ENCODE measurements at regions not wholly inside any gene's neighbourhood (a gene's known extent, or its start where the extent isn't known, plus 50 kb on each side); places are given as distances from the start of the nearest gene placed in this dataset.
"Not testable (repeated sequence)": the region's sequence is repeated elsewhere in the genome, so short reads cannot be mapped to it uniquely, and the experiment has no call there.

- DNase-seq: not testable (repeated sequence)
Observed at GRCh38 chr1:47604869-47605268, 167.0 kb downstream of the FOXD2 start.

- no peak for DNase-seq
Observed at GRCh38 chr1:47608296-47608875, 170.5 kb downstream of the FOXD2 start.

DNA sequence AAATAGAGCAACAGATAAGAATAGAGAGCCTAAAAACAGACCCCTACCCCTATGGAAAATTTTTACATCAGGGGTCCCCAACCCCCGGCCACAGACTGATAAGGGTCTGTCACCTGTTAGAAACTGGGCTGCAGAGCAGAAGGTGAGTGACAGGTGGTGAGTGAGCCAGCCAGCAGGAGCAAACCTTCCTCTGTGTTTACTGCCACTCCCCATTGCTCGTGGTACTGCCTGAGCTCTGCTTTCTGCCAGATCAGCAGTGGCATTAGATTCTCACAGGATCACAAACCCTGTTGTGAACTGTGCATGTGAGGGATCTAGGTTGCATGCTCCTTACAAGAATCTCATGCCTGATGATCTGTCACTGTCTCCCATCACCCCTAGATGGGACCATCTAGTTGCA is 174.1 kb downstream of the FOXD2 start:
- no peak for DNase-seq

- DNase-seq: no peak
Observed at GRCh38 chr1:47612819-47613218, 175.0 kb downstream of the FOXD2 start.

GRCh38 chr1:47616036-47616435 is 178.2 kb downstream of the FOXD2 start:
- DNase-seq: no peak

- DNase-seq: no peak
Observed at GRCh38 chr1:47616906-47617305, 179.1 kb downstream of the FOXD2 start.

DNA sequence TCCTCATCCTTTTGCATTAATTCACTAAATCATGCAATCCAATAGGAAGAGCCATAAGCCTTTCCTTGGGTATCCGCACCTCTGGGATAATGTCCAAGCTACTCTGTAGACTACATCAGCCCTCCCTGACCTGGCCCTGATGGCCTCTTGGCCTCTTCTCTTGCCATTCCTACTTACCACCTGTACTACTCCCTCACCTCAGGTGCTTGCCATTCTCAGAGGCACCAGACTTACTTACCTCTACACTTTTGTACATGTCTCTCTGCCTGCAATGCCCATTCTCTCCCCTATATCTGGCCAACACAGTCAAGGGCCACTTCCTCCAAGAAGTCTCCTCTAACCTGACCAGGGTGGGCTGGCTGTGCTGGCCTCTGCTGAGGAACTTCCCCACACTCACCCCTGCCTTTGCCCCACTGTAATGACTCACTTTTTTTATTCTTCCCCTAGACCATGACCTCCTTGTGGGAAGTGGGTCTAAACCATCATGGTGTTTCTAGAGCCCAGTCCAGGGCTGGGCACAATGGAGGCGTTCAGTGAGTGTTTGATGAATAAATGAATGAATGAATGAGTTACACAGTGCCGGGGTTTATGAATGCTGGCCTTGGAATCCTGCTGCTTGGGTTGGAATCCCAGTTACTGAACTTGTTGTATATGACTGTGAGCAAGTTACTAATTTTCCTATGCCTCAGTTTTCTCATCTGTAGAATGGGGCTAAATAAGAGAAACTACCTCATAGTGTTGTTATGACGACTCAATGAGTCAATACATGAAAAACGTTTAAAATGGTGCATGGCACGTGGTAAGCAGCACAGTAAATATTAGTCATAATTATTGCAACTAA is 179.8 kb downstream of the FOXD2 start:
- DNase-seq: no peak

DNA sequence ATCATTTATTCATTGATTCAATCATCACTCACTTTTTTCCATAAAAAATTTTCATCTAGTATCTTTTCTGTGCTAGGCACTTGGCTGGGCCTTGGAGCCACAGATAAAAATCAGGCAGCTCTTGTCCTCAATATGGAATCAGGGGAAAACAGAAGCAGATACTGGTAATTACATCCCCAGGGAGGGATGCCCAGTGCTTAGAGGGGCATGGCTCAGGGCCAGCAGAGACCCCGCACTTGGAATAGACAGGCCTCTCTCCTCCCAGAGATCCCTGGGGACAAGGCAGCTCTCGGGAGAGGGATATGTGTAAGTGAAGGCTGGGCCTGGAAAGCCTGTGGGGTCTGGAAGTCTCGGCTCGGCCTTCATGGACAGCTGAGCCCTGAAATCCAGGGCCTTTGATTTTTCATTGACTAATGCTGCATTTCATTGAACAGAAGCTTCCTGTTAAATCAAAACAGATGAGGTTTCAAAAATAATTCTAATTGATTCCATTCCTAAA is 180.4 kb downstream of the FOXD2 start:
- no peak for DNase-seq

- DNase-seq: no peak
Observed at GRCh38 chr1:47618830-47619229, 181.0 kb downstream of the FOXD2 start.

DNA sequence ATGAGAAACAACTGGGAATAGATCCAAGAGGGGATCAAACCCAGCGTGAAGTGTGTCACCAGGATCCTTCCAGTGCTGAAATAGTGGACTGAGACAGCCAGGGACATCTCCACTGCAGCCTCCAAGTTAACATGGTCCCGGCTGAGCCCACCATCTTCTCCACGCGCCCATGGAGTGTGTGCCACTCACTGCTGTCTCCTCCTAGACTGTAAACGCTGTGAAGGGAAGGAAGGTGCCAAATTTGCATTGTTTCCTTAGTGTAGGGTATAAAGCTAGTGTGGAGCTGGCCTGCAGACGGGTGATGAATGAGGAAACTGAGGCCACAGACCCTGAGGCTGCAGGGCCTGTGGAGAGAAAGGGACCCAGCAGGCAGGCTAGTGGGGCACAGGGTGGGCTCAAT is 183.6 kb downstream of the FOXD2 start:
- no peak for DNase-seq

GRCh38 chr1:47621977-47622376 is 184.1 kb downstream of the FOXD2 start:
- no peak for DNase-seq

DNA sequence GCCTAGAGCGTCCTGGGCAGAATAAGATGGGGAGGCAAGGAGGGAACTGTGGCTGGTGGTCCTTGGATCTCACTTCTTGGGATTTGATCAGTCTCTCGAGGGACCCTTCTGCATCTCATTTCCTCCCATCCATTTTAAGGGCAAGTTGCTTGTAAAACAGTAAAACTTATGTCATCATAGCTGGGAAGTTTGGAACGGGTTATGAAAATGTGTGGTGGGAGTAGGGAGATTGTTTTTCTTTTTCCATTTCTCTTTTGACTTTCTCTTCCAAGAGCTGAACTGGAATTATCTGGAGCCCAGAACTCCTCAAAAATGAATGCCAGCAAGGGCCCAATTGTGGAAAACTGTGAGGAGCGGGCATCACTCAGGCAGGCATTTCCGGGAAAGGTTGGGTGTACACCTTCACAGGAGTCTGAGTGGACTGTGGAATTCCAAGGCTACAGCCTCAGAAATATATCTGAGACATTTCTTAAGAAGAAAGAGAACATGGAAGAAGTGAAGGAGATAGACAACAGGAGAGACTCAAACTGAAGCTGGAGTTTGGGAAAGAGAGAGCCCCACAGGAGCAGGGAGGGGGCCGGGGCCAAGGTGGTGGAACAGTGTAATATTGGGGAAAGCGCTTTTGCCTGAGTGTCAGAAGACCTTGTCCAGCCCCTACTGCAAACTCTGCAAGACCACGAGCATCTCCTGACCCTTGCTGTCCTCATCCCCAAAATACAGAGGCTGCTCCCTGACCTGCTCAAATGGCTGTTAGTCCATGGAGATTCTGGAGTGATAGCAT is 185.1 kb downstream of the FOXD2 start:
- DNase-seq: no peak

- DNase-seq: no peak
Observed at GRCh38 chr1:47623557-47623940, 185.7 kb downstream of the FOXD2 start.

GRCh38 chr1:47624531-47624930 is 186.7 kb downstream of the FOXD2 start:
- no peak for DNase-seq

DNA sequence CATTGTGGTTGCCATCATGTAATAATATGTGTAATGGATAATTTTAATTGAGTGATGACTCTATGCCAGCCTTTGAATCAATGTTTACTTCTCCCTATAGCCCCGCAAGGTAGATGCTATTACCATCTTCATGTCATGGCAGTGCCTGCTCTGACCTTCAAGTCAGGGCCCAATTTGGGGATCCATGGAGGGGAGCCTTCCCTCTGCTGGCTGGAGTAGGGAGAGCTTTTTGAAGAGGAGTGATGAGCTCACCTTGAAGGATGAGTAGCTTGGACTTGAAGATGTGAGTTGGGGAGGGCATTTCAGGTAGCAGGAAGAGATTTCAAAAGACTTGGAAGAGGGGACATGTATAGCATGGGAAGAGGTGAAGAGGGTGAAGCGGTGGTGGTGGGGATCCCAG is 189.2 kb downstream of the FOXD2 start:
- no peak for DNase-seq

DNA sequence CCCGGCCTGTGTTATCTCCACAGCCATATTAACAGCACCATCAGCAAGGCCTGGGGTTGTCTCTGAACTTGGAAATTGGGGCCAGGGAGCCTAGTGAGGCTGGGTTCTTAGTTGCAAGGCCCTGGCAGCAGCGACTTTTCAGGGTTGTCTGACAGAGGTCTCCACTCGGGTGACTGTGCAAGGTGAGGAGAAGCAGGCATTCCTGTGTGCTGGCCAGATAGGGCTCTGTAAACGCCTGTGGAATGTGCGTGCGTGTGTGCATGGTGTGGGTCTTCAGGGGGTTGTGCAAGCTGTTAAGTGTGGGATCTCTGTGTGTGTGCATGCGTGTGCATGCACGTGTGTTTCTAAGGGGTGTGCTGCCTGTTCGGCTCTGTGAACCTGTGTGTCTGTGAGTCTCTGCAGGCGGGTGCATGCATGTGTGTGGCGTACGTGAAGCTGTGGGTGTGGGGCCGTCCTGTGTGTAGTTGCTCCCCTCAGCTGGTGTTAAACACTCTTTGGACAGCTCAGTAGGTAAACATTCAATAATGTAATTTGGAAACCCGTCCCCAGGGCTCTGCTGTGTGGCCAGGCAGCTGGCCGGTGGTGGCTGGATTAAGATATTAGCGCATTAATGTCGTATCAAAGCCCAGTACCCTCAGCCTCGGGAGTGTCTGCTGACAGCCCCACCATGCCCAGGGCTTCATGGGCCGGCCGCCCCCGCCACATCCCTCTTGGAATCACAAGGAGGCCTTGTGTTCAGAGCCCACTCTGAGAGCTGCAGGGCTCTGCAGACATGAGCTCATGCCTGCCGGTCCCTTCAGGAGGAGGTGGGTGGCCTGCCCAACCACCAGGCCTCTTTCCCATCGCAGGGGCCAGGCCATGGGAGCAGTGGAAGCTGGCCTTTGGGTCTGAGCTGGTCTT is 189.9 kb downstream of the FOXD2 start:
- no peak for DNase-seq

- no peak for DNase-seq
Observed at GRCh38 chr1:47629201-47629600, 191.4 kb downstream of the FOXD2 start.

- DNase-seq: no peak
Observed at GRCh38 chr1:47630346-47630745, 192.5 kb downstream of the FOXD2 start.

DNA sequence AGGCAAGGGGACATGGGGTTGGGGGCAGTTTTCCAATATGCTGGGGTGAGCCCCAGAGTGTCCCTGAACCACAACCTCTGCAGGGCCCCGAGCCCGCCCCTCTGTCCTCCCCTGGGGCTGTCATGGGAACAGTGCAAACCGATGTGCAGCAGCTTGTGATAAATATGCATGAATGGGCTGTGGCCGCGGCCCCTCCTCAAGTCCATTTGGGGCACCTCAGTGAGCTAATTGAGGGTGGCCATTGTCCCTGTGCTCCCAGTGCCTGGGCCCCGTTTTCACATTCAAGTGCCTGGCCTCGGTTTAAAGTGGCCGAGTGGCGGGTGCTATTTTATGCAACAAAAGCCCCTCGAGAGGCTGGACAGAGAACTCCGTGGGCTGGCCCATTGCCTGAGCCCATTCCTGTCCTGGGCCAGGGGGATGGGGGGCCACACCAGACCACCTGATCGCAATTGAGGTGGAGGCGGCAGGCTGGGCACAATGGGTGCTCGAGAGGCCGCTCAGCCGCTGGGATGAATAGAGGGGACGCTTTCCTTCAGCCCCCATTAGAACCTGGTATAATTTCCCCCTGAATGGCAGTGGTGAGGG is 193.7 kb downstream of the FOXD2 start:
- DNase-seq: no peak

- no peak for DNase-seq
Observed at GRCh38 chr1:47635111-47635510, 197.3 kb downstream of the FOXD2 start.

GRCh38 chr1:47635597-47635996 is 197.8 kb downstream of the FOXD2 start:
- DNase-seq: no peak

DNA sequence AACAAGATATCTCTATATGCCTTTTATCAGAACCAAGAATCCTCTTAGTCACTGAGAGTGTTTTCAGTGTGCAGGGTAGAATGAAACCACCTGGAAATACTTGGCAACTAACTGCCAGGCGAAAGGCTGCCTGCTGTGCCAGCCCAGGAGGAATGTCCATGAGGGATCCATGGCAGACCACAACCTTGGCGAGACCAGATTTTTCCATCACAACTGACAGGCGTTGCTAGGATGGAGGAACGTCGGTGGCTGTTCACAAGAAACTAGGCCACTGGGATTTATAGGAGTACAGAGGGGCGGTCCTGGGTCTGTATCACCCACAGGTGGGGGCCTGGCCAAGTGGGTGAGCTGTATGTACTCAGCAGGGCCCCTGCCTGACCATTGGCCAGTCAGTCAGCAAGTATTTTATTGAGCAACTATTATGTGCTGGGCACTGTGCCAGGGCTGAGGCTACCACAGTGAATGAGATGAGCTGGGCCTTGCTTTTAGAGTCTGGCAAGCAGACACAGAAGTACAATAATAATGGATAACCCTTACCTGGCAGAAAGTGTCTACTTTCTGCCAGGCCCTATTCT is 199.4 kb downstream of the FOXD2 start:
- DNase-seq: no peak
